AG09319 (cell line): ENCODE measurements at regions not wholly inside any gene's neighbourhood (a gene's known extent, or its start where the extent isn't known, plus 50 kb on each side); places are given as distances from the start of the nearest gene placed in this dataset.

Experiments
- DNase-seq: peaks from one replicate; pipeline ENCODE4 v3.0.0-alpha.2; 2010; ENCODE audit warnings: low read depth; ENCODE audit errors: extremely low read depth
- TF ChIP-seq, protein P1 (sequence below): IDR thresholded peaks from 2 replicates; pipeline ENCODE4 v1.5.1; 2011; ENCODE audit warnings: low read depth, mild to moderate bottlenecking, inconsistent platforms, low read length, moderate library complexity

DNA sequence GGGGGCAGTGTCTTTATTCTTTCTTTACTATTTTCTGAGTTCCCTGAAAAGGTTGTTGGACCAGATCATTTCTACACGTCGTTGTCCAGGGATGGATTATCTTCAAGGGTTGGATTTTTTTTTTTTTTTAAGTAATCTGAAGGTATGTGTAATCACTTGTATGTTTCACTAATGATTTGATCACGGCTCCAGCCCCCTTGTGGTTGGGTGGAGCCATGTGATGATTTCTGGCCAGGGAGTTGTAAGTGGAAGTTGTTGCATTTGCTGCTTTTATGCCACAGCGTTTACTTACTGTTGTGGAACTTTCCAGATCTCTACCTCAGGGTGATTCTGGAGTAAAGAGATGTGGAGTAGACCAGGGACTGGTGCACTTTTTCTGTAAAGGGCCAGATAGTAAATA lies 390.3 kb downstream of the AACS start:
- no peak for DNase-seq
- TF ChIP-seq, protein P1, sequence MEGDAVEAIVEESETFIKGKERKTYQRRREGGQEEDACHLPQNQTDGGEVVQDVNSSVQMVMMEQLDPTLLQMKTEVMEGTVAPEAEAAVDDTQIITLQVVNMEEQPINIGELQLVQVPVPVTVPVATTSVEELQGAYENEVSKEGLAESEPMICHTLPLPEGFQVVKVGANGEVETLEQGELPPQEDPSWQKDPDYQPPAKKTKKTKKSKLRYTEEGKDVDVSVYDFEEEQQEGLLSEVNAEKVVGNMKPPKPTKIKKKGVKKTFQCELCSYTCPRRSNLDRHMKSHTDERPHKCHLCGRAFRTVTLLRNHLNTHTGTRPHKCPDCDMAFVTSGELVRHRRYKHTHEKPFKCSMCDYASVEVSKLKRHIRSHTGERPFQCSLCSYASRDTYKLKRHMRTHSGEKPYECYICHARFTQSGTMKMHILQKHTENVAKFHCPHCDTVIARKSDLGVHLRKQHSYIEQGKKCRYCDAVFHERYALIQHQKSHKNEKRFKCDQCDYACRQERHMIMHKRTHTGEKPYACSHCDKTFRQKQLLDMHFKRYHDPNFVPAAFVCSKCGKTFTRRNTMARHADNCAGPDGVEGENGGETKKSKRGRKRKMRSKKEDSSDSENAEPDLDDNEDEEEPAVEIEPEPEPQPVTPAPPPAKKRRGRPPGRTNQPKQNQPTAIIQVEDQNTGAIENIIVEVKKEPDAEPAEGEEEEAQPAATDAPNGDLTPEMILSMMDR = no peak

DNA sequence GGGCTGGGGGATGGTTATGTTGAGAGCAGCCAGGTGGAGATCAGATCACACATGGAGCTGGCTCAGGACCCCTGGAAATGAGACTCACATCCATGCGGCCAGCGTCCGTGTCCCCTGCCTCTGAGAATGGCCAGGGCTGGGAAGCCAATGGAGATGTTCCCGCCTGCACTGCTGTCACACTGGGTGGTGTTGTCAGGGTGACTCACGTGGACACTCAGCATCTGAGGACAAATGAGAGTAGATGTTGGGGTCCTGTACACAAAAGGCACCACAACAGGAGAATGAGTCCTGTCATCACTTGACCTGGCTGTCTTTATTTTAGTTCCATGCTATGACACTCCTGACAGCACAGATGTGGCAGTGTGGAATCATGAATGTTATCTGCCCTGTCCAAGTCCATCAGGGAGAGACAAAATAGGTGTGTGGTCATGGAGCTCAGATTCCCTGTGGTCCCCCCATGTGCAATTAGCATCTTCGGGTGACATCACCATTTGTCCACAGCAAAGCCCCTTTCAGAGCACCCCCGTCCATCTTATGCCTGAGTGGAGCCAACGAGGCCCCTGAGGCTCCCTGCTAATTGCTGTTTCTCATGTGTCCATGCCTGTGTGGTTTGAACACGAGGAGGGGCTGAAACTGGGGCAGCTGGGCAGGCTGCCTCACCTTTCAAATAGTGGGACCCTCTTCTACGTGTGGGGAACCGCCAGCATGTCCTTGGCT lies 393.5 kb downstream of the AACS start:
- no peak for DNase-seq

DNA sequence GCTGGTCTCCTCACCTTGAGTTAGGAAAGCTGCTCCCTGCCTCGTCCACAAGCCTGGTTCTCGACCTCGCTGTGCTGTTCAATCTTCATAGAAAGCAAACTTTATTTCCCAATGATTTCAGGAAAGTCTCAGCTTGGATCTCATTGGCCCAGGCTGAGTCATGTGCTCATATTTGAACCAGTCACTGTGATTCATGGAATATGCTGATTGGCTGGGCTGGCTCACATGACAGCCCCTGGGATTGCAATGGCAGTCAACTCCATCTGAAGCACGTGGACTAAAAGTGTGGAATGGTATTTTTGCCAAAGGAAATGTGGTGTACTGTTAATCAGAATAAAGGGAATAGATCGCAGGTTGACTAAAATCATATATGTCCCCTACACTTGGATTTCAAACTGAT lies 396.6 kb downstream of the AACS start:
- TF ChIP-seq, protein P1 = no peak

More for the DNA sequence above, 393.5 kb downstream of the AACS start:
- TF ChIP-seq, protein P1 = no peak

GRCh38 chr12:125463386-125463785 lies 398.2 kb downstream of the AACS start:
- DNase-seq = no peak
- TF ChIP-seq, protein P1 = no peak

More for the DNA sequence above, 396.6 kb downstream of the AACS start:
- no peak for DNase-seq

DNA sequence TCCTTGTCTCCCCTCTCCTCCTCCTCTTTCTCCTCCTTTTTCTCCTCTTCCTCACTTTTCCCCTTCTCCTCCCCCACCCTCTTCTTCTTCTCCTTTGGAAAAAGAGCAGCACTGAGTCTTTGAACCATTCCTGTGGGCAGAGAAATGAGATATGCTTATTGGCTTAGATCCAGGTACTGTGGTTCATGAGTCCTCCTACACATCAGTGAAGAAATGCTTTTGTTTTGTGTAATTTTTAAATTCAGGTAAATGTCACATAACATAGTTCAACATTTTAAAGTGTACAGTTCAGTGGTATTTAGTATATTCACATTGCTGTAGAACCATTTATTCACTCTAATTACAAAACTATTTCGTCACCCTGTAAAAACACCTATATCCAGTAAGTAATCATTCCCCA lies 402.1 kb downstream of the AACS start:
- no peak for DNase-seq
- TF ChIP-seq, protein P1 = no peak

DNA sequence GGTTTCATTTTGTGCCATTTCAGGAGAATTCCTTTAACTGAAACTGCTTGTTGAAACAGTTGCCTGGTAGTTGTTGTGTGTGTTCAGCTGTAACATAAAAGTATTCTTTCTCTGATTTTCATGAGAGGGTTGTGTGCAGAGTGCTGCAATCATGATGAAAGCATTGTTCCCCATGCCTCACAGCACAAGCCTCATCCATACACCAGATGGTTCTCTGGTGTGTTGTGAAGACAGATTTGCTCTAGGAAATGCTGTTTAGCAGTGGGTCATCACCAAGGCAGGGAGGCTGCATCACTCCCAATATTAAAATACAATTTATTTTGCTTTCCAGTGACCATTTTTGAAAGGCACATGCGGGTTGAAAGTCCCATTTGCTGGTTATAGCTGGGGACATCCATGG lies 404.4 kb downstream of the AACS start:
- TF ChIP-seq, protein P1 = no peak
- no peak for DNase-seq

- no peak for DNase-seq
- TF ChIP-seq, protein P1 = no peak
These were observed 405.9 kb downstream of the AACS start for GRCh38 chr12:125470838-125471783.
